H1 (cell line): ENCODE measurements at regions not wholly inside any gene's neighbourhood (a gene's known extent, or its start where the extent isn't known, plus 50 kb on each side); places are given as distances from the start of the nearest gene placed in this dataset.

ENCODE experiments used
- ASH2L ChIP-seq: fragments of 200-600, 300-600 bp; sonication (generic); IDR thresholded peaks from one replicate; pipeline ENCODE4 v1.7.1; 2017; ENCODE audit warnings: low read length
- CBX8 ChIP-seq: fragments of 300-800, 300-1000 bp; sonication (generic); IDR thresholded peaks from 2 replicates; pipeline ENCODE4 v1.7.1; 2016; ENCODE audit warnings: low read depth, low read length, borderline replicate concordance
- CTCF ChIP-seq, 3 experiments: IDR thresholded peaks; 1 replicate in 2 of 3; 2 replicates in 1 of 3; pipeline versions ENCODE4 v1.5.1 to v1.6.1; 2011; ENCODE audit warnings: low read length in 3 of 3, mild to moderate bottlenecking in 3 of 3, inconsistent platforms in 2 of 3, low read depth in 1 of 3, moderate library complexity in 1 of 3; ENCODE audit not compliant: insufficient read depth in 1 of 3; ENCODE audit errors: control extremely low read depth in 1 of 3
- EP300 ChIP-seq, 2 experiments: IDR thresholded peaks; 1 replicate in 1 of 2; 2 replicates in 1 of 2; pipeline ENCODE4 v1.6.1; 2011 to 2012; ENCODE audit warnings: low read depth in 2 of 2, low read length in 2 of 2, mild to moderate bottlenecking in 2 of 2, borderline replicate concordance in 1 of 2, inconsistent platforms in 1 of 2, moderate library complexity in 1 of 2
- RAD21 ChIP-seq, 2 experiments: IDR thresholded peaks in 1 of 2; conservative IDR thresholded peaks in 1 of 2; 2 replicates each; pipeline ENCODE4 v1.6.1; 2011; ENCODE audit warnings: low read depth in 2 of 2, low read length in 2 of 2, improper control_type of control experiment in 1 of 2, inconsistent platforms in 1 of 2, mild to moderate bottlenecking in 1 of 2, moderate library complexity in 1 of 2
- SP4 ChIP-seq: IDR thresholded peaks from 2 replicates; pipeline ENCODE4 v1.6.1; 2012; ENCODE audit warnings: low read length, inconsistent platforms
- ZNF274 ChIP-seq: IDR thresholded peaks from 2 replicates; pipeline ENCODE4 v1.7.0; 2012; ENCODE audit warnings: low read length, borderline replicate concordance; ENCODE audit errors: extremely low read depth

DNA sequence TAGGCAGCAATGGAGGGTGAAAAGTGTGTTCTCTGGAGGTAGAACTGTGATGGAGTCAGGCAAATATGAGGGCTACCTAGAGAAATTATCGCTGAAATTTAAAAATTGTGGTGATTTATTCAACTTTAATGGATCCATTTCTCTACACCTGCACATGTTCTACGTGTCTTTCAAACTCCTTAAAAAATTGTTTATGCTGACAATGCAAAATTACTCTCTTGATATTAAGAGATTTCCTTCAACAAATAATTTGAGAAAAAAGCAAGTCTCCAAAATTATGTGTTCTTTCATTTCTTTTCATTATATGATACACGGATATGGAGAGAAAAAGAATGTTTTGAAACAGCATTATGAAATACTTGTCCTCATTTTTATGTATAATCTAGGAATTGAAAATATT lies 1151.4 kb upstream of the PABPC4L start:
- TF ChIP-seq CBX8, result no peak
- TF ChIP-seq RAD21 (IDR thresholded peaks at IDR 0.05 in 1 of 2, conservative IDR thresholded peaks at IDR 0.05 in 1 of 2; ENCODE audit: low read depth in 2 of 2, low read length in 2 of 2), result no peak
- TF ChIP-seq ASH2L, result no peak
- TF ChIP-seq CTCF (IDR thresholded peaks at IDR 0.05; ENCODE audit: control extremely low read depth in 1 of 3, insufficient read depth in 1 of 3, low read depth in 1 of 3, low read length in 3 of 3), result no peak
- TF ChIP-seq ZNF274, result no peak
- no peak for TF ChIP-seq SP4
- no peak for TF ChIP-seq EP300 (IDR thresholded peaks at IDR 0.05; ENCODE audit: borderline replicate concordance in 1 of 2, low read depth in 2 of 2, low read length in 2 of 2)
